ENCODE measurements at regions not wholly inside any gene's neighbourhood (a gene's known extent, or its start where the extent isn't known, plus 50 kb on each side); places are given as distances from the start of the nearest gene placed in this dataset.

DNA sequence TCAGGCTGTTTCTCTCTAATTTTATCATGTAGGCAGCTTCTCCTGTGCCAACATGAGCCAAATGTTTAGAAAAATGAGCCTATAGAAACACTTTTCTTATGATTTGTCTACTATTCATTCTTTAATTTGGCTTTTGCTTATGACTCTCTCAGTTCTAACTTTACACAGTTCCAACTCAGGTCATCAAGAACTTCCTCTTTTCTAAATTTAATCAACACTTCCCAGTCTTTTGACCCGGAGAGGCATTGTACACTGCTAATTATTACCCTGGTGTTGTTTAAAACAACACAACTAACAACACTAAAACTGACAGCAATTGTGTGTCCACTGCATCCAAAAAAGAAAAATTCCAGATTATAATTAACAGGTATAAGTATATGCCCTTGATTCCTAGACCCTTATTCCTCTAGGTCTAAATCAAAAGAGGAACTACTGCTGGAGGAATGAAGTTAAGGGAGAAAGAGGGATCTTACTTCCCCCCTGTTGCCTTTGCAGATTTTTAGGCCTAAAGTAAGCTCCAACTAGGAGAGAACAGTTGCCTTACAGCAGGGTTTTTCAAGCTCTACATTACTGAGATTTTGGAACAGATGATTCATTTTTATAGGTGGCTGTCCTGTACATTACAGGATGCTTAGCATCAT lies 332.2 kb upstream of the GOLIM4 start:
- no peak for DNase-seq

DNA sequence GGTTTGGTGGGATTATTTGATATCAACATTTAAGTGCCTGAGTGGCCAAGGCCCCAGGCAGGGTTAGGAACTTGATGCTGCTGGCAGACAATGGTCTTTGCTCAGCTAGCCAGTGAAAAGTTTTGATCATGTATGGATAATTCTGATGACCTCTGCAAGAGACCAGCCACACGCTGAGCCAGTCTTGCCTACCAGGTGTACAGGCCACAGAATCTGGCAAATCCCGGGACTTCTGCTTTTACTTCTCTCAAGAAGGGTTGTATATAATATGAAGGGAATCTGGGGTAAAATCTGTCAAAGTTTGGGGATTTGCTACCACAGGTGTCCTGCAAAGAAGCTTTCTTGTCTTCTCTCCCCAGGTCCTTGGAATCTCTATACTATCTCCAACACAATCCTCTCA lies 331.4 kb upstream of the GOLIM4 start:
- no peak for DNase-seq

GRCh38 chr3:168425936-168426595 lies 330.3 kb upstream of the GOLIM4 start:
- DNase-seq = no peak

GRCh38 chr3:168424059-168424734 lies 328.5 kb upstream of the GOLIM4 start:
- DNase-seq = no peak

GRCh38 chr3:168422843-168423242 lies 327.1 kb upstream of the GOLIM4 start:
- no peak for DNase-seq

DNA sequence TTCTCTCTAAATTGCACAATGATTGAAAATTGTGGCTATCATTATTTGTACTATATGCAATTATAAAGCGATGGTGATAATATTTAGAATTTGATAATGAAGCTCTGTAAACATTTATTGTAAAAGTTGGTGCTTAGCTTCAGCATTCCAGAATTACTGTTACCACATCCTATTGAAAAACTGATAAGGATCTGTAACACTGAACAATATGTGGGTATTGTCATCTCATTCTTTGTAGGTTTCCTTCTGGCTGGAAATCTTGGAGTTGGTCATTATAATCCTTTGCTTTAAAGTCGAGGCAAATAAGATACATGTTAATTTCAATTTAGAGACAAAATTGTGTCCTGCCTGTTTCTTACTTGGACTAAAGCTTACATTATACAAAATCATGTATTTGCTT lies 323.4 kb upstream of the GOLIM4 start:
- DNase-seq = no peak

- DNase-seq = no peak
Measured at GRCh38 chr3:168417016-168417415, 321.3 kb upstream of the GOLIM4 start.

GRCh38 chr3:168416446-168416845 lies 320.7 kb upstream of the GOLIM4 start:
- no peak for DNase-seq

DNA sequence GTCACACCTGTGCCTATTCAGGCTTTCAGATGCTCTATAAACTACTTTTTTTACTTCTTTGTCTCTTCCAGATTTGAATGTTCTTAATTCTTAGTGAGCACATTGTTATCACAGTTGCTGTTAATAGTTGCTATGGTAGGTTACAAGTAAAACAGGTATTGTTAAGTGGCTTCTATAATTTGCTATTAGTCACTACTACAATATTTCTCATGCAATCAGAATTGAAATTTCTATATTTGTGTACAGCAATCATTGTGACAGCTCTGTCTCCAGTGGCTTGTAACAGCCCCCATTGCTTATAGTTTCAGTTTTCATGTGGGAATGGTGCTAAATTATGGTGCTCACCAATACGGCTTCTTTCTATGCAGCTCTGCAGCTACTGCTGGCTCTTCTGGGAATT lies 318.4 kb upstream of the GOLIM4 start:
- no peak for DNase-seq

GRCh38 chr3:168407381-168407780 lies 311.7 kb upstream of the GOLIM4 start:
- no peak for DNase-seq

- DNase-seq = no peak
Measured at GRCh38 chr3:168405288-168405687, 309.6 kb upstream of the GOLIM4 start.

- no peak for DNase-seq
Measured at GRCh38 chr3:168398371-168399025, 302.8 kb upstream of the GOLIM4 start.

GRCh38 chr3:168396861-168397260 lies 301.1 kb upstream of the GOLIM4 start:
- DNase-seq = no peak

GRCh38 chr3:168395551-168395950 lies 299.8 kb upstream of the GOLIM4 start:
- no peak for DNase-seq

GRCh38 chr3:168394439-168394838 lies 298.7 kb upstream of the GOLIM4 start:
- no peak for DNase-seq

- no peak for DNase-seq
Measured at GRCh38 chr3:168386301-168386700, 290.6 kb upstream of the GOLIM4 start.

DNA sequence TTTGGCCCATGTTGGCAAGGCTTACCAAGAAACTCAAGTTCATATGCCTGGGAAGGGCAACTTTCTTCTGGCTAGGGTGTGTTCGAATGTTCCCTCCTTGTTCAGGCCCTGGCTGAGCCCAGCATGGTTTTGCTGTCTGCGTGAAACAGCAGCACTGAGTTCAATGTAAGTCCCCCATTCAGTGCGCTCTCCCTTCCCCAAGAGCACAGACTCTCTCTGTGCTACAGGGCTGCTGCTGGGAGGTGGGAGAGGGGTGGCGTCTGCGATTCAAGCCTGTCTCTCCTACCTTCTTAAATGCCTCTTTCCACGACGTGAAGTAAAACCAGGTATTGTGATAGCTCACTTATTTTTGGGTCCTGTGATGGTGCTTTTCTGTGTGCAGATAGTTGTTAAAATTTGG lies 289.3 kb upstream of the GOLIM4 start:
- DNase-seq = no peak

- DNase-seq = no peak
Measured at GRCh38 chr3:168383573-168383972, 287.8 kb upstream of the GOLIM4 start.

DNA sequence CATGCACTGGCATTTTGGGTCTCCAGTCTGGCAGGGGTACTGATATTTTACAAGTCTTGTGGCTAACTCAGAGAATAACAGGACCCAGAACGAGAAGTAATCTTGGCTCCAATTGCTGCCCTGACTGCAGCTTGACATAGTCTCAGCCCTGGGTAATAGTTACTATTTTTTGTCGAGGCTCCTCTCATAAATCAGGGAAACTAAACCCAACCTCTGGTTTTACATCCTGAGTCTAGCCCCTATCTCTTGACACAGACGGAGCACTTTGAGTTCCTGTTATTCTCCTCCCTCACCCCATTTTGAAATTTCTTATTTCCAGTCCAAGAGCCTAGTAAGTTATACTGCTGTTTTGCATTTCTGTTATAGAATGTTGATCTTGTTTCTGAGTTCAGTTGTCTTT lies 276.1 kb upstream of the GOLIM4 start:
- no peak for DNase-seq

DNA sequence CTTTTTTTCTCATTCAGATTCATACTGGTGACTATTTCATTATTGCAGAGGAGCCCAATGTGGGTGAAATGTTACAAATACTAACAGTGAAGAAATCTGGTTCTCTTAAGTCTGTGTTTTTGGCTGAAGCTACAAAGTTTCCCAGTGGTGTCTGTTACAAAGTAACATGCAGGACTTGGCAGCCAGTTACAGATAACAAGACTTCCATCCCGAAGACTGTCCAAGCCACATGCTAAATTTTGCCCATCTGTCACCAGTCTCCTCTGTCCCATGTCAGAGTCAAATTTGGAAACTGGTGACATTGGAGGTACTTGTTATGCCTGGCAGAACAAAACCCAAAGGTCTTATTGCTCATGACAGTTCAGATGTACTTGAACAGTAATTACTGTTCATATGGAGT lies 269.2 kb upstream of the GOLIM4 start:
- no peak for DNase-seq

DNA sequence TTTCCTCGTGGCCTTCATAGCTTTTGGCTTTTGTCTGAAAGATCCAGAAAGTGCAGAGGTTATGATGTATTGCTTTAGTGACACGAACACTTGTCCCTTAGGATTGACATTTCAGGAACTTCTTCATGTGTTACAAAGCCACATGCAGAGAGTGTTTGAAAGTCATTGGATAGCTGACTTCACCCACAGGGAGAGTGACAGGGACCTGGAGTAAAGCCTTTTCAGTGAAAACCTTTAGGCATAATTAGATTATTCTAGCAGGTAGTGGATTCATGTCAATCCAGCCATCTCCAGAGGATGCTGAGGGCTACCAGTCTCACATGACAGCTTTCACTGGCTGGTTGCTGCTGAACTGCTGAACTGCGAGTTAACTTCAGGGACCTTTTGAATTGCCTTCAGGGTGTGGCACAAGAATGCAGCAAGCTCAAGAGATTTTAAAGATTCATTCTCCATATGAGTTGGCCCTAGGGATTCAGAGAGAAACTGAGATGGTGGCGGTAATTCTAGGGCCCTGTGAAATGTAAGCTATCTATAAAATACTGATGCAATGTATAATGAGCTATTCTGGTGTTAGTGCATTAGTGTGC lies 267.0 kb upstream of the GOLIM4 start:
- DNase-seq = no peak

- no peak for DNase-seq
Measured at GRCh38 chr3:168362156-168362555, 266.4 kb upstream of the GOLIM4 start.

GRCh38 chr3:168360993-168361392 lies 265.3 kb upstream of the GOLIM4 start:
- no peak for DNase-seq

All from NCI-H1105 (cell line).